ENCODE measurements at regions not wholly inside any gene's neighbourhood (a gene's known extent, or its start where the extent isn't known, plus 50 kb on each side); places are given as distances from the start of the nearest gene placed in this dataset.

GRCh38 chr11:100460426-100460825 lies 226.7 kb upstream of the ARHGAP42 start:
- Histone ChIP-seq H3K9me3 (ENCODE audit: low read length) (no peaks in the 10 kb centered on the region), H3K9ac (ENCODE audit: low read length) (no peak overlapping the region), H3K27ac (ENCODE audit: low read length) (no peak overlapping the region), H3K4me3 (ENCODE audit: low read length) (no peak overlapping the region), H3K36me3 (ENCODE audit: low read depth, low read length) (no peaks in the 10 kb centered on the region), H3K9me2 (replicated peaks; ENCODE audit: low read length) (no peaks in the 10 kb centered on the region), H4K20me1 (ENCODE audit: low read length) (no peaks in the 10 kb centered on the region), H3K79me2 (ENCODE audit: low read length) (no peaks in the 10 kb centered on the region), H3K4me1 (ENCODE audit: insufficient read depth, low read length) (no peaks in the 10 kb centered on the region), H3K4me2 (ENCODE audit: low read length) (no peak overlapping the region), H3F3A (ENCODE audit: low read length, unreplicated experiment) (no peaks in the 10 kb centered on the region), H2AFZ (ENCODE audit: low read length) (no peak overlapping the region), H3K27me3 (ENCODE audit: low read length) (peaks cover 46% of the 10 kb centered on the region)
- no peak for TF ChIP-seq EZH2phosphoT487 (IDR thresholded peaks at IDR 0.05; ENCODE audit: borderline replicate concordance, low read length)
- TF ChIP-seq CTCF (conservative IDR thresholded peaks at IDR 0.05; ENCODE audit: low read depth, low read length): no peak
- no peak for TF ChIP-seq EZH2 (IDR thresholded peaks at IDR 0.05; ENCODE audit: low read length, unreplicated experiment)
- POLR2A ChIA-PET (ENCODE audit: unreplicated experiment): no interaction called here
- intact Hi-C loops (cut with micrococcal nuclease): no loop called here
- CTCF ChIA-PET: no interaction called here
- ATAC-seq: no peak
- no peak for DNase-seq
- BruUV-seq (replicated peaks): no TSS peak

GRCh38 chr11:100467821-100468508 lies 219.1 kb upstream of the ARHGAP42 start:
- no peak for ATAC-seq
- Histone ChIP-seq H3K4me1 (ENCODE audit: insufficient read depth, low read length) (no peaks in the 10 kb centered on the region), H3K27ac (ENCODE audit: low read length) (no peak overlapping the region), H3K4me3 (ENCODE audit: low read length) (peak overlapping the region; percentile 52), H3K9me3 (ENCODE audit: low read length) (no peaks in the 10 kb centered on the region), H3K4me2 (ENCODE audit: low read length) (peak overlapping the region; percentile 70), H3F3A (ENCODE audit: low read length, unreplicated experiment) (no peaks in the 10 kb centered on the region), H3K9me2 (replicated peaks; ENCODE audit: low read length) (no peaks in the 10 kb centered on the region), H2AFZ (ENCODE audit: low read length) (peak overlapping the region; percentile 22), H3K36me3 (ENCODE audit: low read depth, low read length) (no peaks in the 10 kb centered on the region), H4K20me1 (ENCODE audit: low read length) (no peaks in the 10 kb centered on the region), H3K79me2 (ENCODE audit: low read length) (no peaks in the 10 kb centered on the region), H3K27me3 (ENCODE audit: low read length) (peaks cover 70% of the 10 kb centered on the region), H3K9ac (ENCODE audit: low read length) (no peak overlapping the region)
- TF ChIP-seq CTCF (conservative IDR thresholded peaks at IDR 0.05; ENCODE audit: low read depth, low read length): no peak
- ChIA-PET POLR2A (ENCODE audit: unreplicated experiment) (no interaction called here), CTCF (no interaction called here)
- DNase-seq: no peak
- BruUV-seq (replicated peaks): no TSS peak
- intact Hi-C loops (cut with micrococcal nuclease): no loop called here

- H4K20me1 ChIP-seq (ENCODE audit: low read length): no peaks in the 10 kb centered on the region
- no peaks in the 10 kb centered on the region for H3K9me3 ChIP-seq (ENCODE audit: low read length)
- H3K79me2 ChIP-seq (ENCODE audit: low read length): no peaks in the 10 kb centered on the region
- ChIA-PET POLR2A (ENCODE audit: unreplicated experiment) (no interaction called here), CTCF (no interaction called here)
- no peak overlapping the region for H3K27ac ChIP-seq (ENCODE audit: low read length)
- no peaks in the 10 kb centered on the region for H3K36me3 ChIP-seq (ENCODE audit: low read depth, low read length)
- TF ChIP-seq EZH2phosphoT487 (IDR thresholded peaks at IDR 0.05; ENCODE audit: borderline replicate concordance, low read length) (no peak), EZH2 (IDR thresholded peaks at IDR 0.05; ENCODE audit: low read length, unreplicated experiment) (no peak), CTCF (conservative IDR thresholded peaks at IDR 0.05; ENCODE audit: low read depth, low read length) (no peak)
- intact Hi-C loops (cut with micrococcal nuclease): no loop called here
- H3K9ac ChIP-seq (ENCODE audit: low read length): no peak overlapping the region
- peaks cover 78% of the 10 kb centered on the region for H3K27me3 ChIP-seq (ENCODE audit: low read length)
- H3K9me2 ChIP-seq (replicated peaks; ENCODE audit: low read length): no peaks in the 10 kb centered on the region
- H3K4me3 ChIP-seq (ENCODE audit: low read length): no peak overlapping the region
- no peaks in the 10 kb centered on the region for H3K4me1 ChIP-seq (ENCODE audit: insufficient read depth, low read length)
- DNase-seq (no peak), ATAC-seq (no peak)
- H2AFZ ChIP-seq (ENCODE audit: low read length): no peak overlapping the region
- H3K4me2 ChIP-seq (ENCODE audit: low read length): no peak overlapping the region
- no TSS peak for BruUV-seq (replicated peaks)
- no peaks in the 10 kb centered on the region for H3F3A ChIP-seq (ENCODE audit: low read length, unreplicated experiment)
Measured at GRCh38 chr11:100469835-100470234, 217.3 kb upstream of the ARHGAP42 start.

All from PC-3 (cell line).